ENCODE measurements at regions not wholly inside any gene's neighbourhood (a gene's known extent, or its start where the extent isn't known, plus 50 kb on each side); places are given as distances from the start of the nearest gene placed in this dataset.

GRCh38 chr7:156124356-156124755, 312.1 kb upstream of the SHH start:
- no peak for TF ChIP-seq JUND (IDR thresholded peaks at IDR 0.05; ENCODE audit: low read depth)
- in situ Hi-C loops (cut with HindIII; ENCODE audit: low pct_unique_long_range_greater_than_20kb, low sequenced_read_pairs) = no loop called here
- no peak for DNase-seq (ENCODE audit: low read depth in 1 of 2, low spot score in 1 of 2)

- DNase-seq (ENCODE audit: low read depth in 1 of 2, low spot score in 1 of 2) = no peak
- no peak for TF ChIP-seq JUND (IDR thresholded peaks at IDR 0.05; ENCODE audit: low read depth)
- in situ Hi-C loops (cut with HindIII; ENCODE audit: low pct_unique_long_range_greater_than_20kb, low sequenced_read_pairs) = no loop called here
Measured at GRCh38 chr7:156123362-156123761, 311.1 kb upstream of the SHH start.

GRCh38 chr7:156122752-156123354, 310.6 kb upstream of the SHH start:
- in situ Hi-C loops (cut with HindIII; ENCODE audit: low pct_unique_long_range_greater_than_20kb, low sequenced_read_pairs) = no loop called here
- no peak for DNase-seq (ENCODE audit: low read depth in 1 of 2, low spot score in 1 of 2)
- no peak for TF ChIP-seq JUND (IDR thresholded peaks at IDR 0.05; ENCODE audit: low read depth)

- in situ Hi-C loops (cut with HindIII; ENCODE audit: low pct_unique_long_range_greater_than_20kb, low sequenced_read_pairs) = no loop called here
- TF ChIP-seq JUND (IDR thresholded peaks at IDR 0.05; ENCODE audit: low read depth) = no peak
- no peak for DNase-seq (ENCODE audit: low read depth in 1 of 2, low spot score in 1 of 2)
Measured at GRCh38 chr7:156121956-156122355, 309.7 kb upstream of the SHH start.

- no peak for TF ChIP-seq JUND (IDR thresholded peaks at IDR 0.05; ENCODE audit: low read depth)
- in situ Hi-C loops (cut with HindIII; ENCODE audit: low pct_unique_long_range_greater_than_20kb, low sequenced_read_pairs) = no loop called here
- no peak for DNase-seq (ENCODE audit: low read depth in 1 of 2, low spot score in 1 of 2)
Measured at GRCh38 chr7:156121434-156121833, 309.2 kb upstream of the SHH start.

- TF ChIP-seq JUND (IDR thresholded peaks at IDR 0.05; ENCODE audit: low read depth) = no peak
- no peak for DNase-seq (ENCODE audit: low read depth in 1 of 2, low spot score in 1 of 2)
- in situ Hi-C loops (cut with HindIII; ENCODE audit: low pct_unique_long_range_greater_than_20kb, low sequenced_read_pairs) = no loop called here
Measured at GRCh38 chr7:156120552-156120951, 308.3 kb upstream of the SHH start.

GRCh38 chr7:156119771-156120170, 307.5 kb upstream of the SHH start:
- no peak for TF ChIP-seq JUND (IDR thresholded peaks at IDR 0.05; ENCODE audit: low read depth)
- no peak for DNase-seq (ENCODE audit: low read depth in 1 of 2, low spot score in 1 of 2)
- in situ Hi-C loops (cut with HindIII; ENCODE audit: low pct_unique_long_range_greater_than_20kb, low sequenced_read_pairs) = no loop called here

- no peak for TF ChIP-seq JUND (IDR thresholded peaks at IDR 0.05; ENCODE audit: low read depth)
- DNase-seq (ENCODE audit: low read depth in 1 of 2, low spot score in 1 of 2) = no peak
- in situ Hi-C loops (cut with HindIII; ENCODE audit: low pct_unique_long_range_greater_than_20kb, low sequenced_read_pairs) = no loop called here
Measured at GRCh38 chr7:156118248-156118645, 306.0 kb upstream of the SHH start.

GRCh38 chr7:156117542-156118247, 305.4 kb upstream of the SHH start:
- in situ Hi-C loops (cut with HindIII; ENCODE audit: low pct_unique_long_range_greater_than_20kb, low sequenced_read_pairs) = no loop called here
- TF ChIP-seq JUND (IDR thresholded peaks at IDR 0.05; ENCODE audit: low read depth) = no peak
- DNase-seq (ENCODE audit: low read depth in 1 of 2, low spot score in 1 of 2) = no peak

GRCh38 chr7:156116514-156117215, 304.4 kb upstream of the SHH start:
- in situ Hi-C loops (cut with HindIII; ENCODE audit: low pct_unique_long_range_greater_than_20kb, low sequenced_read_pairs) = no loop called here
- DNase-seq (ENCODE audit: low read depth in 1 of 2, low spot score in 1 of 2) = no peak
- TF ChIP-seq JUND (IDR thresholded peaks at IDR 0.05; ENCODE audit: low read depth) = no peak

GRCh38 chr7:156115582-156115981, 303.3 kb upstream of the SHH start:
- in situ Hi-C loops (cut with HindIII; ENCODE audit: low pct_unique_long_range_greater_than_20kb, low sequenced_read_pairs) = no loop called here
- no peak for DNase-seq (ENCODE audit: low read depth in 1 of 2, low spot score in 1 of 2)
- TF ChIP-seq JUND (IDR thresholded peaks at IDR 0.05; ENCODE audit: low read depth) = no peak

GRCh38 chr7:156113731-156114130, 301.5 kb upstream of the SHH start:
- DNase-seq (ENCODE audit: low read depth in 1 of 2, low spot score in 1 of 2) = no peak
- in situ Hi-C loops (cut with HindIII; ENCODE audit: low pct_unique_long_range_greater_than_20kb, low sequenced_read_pairs) = no loop called here

GRCh38 chr7:156109988-156110387, 297.7 kb upstream of the SHH start:
- in situ Hi-C loops (cut with HindIII; ENCODE audit: low pct_unique_long_range_greater_than_20kb, low sequenced_read_pairs) = no loop called here
- no peak for TF ChIP-seq JUND (IDR thresholded peaks at IDR 0.05; ENCODE audit: low read depth)

More at GRCh38 chr7:156113731-156114130, 301.5 kb upstream of the SHH start:
- no peak for TF ChIP-seq JUND (IDR thresholded peaks at IDR 0.05; ENCODE audit: low read depth)

More at GRCh38 chr7:156109988-156110387, 297.7 kb upstream of the SHH start:
- DNase-seq (ENCODE audit: low read depth in 1 of 2, low spot score in 1 of 2) = no peak
